ENCODE measurements at regions not wholly inside any gene's neighbourhood (a gene's known extent, or its start where the extent isn't known, plus 50 kb on each side); places are given as distances from the start of the nearest gene placed in this dataset.

- TF ChIP-seq CTCF (conservative IDR thresholded peaks at IDR 0.05; ENCODE audit: low read depth, low read length) (no peak), EZH2 (IDR thresholded peaks at IDR 0.05; ENCODE audit: borderline replicate concordance, low read depth, low read length, poor library complexity, severe bottlenecking) (no peak)
Observed at GRCh38 chr13:32938314-32938713, 77.9 kb upstream of the KL start.
